ENCODE measurements at regions not wholly inside any gene's neighbourhood (a gene's known extent, or its start where the extent isn't known, plus 50 kb on each side); places are given as distances from the start of the nearest gene placed in this dataset.

- TF ChIP-seq, protein P1, sequence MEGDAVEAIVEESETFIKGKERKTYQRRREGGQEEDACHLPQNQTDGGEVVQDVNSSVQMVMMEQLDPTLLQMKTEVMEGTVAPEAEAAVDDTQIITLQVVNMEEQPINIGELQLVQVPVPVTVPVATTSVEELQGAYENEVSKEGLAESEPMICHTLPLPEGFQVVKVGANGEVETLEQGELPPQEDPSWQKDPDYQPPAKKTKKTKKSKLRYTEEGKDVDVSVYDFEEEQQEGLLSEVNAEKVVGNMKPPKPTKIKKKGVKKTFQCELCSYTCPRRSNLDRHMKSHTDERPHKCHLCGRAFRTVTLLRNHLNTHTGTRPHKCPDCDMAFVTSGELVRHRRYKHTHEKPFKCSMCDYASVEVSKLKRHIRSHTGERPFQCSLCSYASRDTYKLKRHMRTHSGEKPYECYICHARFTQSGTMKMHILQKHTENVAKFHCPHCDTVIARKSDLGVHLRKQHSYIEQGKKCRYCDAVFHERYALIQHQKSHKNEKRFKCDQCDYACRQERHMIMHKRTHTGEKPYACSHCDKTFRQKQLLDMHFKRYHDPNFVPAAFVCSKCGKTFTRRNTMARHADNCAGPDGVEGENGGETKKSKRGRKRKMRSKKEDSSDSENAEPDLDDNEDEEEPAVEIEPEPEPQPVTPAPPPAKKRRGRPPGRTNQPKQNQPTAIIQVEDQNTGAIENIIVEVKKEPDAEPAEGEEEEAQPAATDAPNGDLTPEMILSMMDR (IDR thresholded peaks at IDR 0.05) = no peak
- no peak for TF ChIP-seq POLR2A (IDR thresholded peaks at IDR 0.05)
- no peak for TF ChIP-seq EP300 (IDR thresholded peaks at IDR 0.05)
- TF ChIP-seq POLR2AphosphoS5 (IDR thresholded peaks at IDR 0.05) = no peak
Observed at GRCh38 chrX:117539090-117539418, 577.6 kb downstream of the KLHL13 start.

All from stomach (tissue), 4 donors.